ENCODE measurements at regions not wholly inside any gene's neighbourhood (a gene's known extent, or its start where the extent isn't known, plus 50 kb on each side); places are given as distances from the start of the nearest gene placed in this dataset.
A peak's percentile ranks its signal among the peaks of the same experiment; 100 is the strongest.

DNA sequence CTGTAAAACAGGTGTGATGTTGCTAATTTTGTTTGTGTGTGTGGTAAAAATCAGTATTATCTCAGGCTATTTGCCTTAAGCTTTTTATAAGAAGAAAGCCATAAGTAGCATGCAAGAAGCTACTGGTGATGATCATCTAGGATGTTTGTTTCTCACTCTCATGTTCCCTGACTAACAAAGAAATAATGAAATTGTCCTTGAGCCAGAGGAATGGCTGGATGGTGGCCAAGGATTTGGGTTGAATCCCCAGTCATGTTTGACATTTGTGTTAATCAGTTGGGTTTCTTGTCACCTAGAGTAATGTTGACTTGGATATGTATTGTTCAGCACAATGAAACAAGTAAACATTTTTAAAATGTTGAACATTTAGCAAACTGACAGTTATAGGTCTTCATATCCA lies 496.8 kb upstream of the ZEB2 start:
- no peak overlapping the region for H3K4me3 ChIP-seq (ENCODE audit: insufficient read depth, low read depth, low read length)
- H3K9ac ChIP-seq (ENCODE audit: low read length): no peak overlapping the region
- H3K27ac ChIP-seq (ENCODE audit: low read depth, low read length): no peak overlapping the region
- TF ChIP-seq EZH2 (IDR thresholded peaks at IDR 0.05; ENCODE audit: insufficient read depth, low read length): no peak
- TF ChIP-seq, protein P1, sequence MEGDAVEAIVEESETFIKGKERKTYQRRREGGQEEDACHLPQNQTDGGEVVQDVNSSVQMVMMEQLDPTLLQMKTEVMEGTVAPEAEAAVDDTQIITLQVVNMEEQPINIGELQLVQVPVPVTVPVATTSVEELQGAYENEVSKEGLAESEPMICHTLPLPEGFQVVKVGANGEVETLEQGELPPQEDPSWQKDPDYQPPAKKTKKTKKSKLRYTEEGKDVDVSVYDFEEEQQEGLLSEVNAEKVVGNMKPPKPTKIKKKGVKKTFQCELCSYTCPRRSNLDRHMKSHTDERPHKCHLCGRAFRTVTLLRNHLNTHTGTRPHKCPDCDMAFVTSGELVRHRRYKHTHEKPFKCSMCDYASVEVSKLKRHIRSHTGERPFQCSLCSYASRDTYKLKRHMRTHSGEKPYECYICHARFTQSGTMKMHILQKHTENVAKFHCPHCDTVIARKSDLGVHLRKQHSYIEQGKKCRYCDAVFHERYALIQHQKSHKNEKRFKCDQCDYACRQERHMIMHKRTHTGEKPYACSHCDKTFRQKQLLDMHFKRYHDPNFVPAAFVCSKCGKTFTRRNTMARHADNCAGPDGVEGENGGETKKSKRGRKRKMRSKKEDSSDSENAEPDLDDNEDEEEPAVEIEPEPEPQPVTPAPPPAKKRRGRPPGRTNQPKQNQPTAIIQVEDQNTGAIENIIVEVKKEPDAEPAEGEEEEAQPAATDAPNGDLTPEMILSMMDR (IDR thresholded peaks at IDR 0.05; ENCODE audit: insufficient read depth, low read depth, low read length): no peak
- DNase-seq (ENCODE audit: low read depth): no peak
- H3K9me3 ChIP-seq (ENCODE audit: insufficient read depth, low read depth, low read length): no peaks in the 10 kb centered on the region
- Mint-ChIP-seq H3K27ac (ENCODE audit: unreplicated experiment) (no peak overlapping the region), H3K36me3 (ENCODE audit: low read depth, unreplicated experiment) (no peaks in the 10 kb centered on the region), H3K9me3 (ENCODE audit: unreplicated experiment) (no peaks in the 10 kb centered on the region), H3K4me1 (ENCODE audit: low read depth, unreplicated experiment) (peaks cover 11% of the 10 kb centered on the region), H3K27me3 (ENCODE audit: low read depth, unreplicated experiment) (no peaks in the 10 kb centered on the region), H3K4me3 (ENCODE audit: unreplicated experiment) (no peak overlapping the region)
- no peaks in the 10 kb centered on the region for H3K36me3 ChIP-seq (ENCODE audit: insufficient read depth, low read length)
- no peak overlapping the region for H3K4me2 ChIP-seq (ENCODE audit: low read length)
- no peaks in the 10 kb centered on the region for H3K27me3 ChIP-seq (ENCODE audit: insufficient read depth, low read length)
- no peak overlapping the region for H2AFZ ChIP-seq (ENCODE audit: low read depth, low read length)
- H4K20me1 ChIP-seq (ENCODE audit: insufficient read depth, low read length): no peaks in the 10 kb centered on the region
- H3K4me1 ChIP-seq (ENCODE audit: insufficient read depth, low read length): peaks cover 19% of the 10 kb centered on the region
- no peak for FAIRE-seq
- H3K79me2 ChIP-seq (ENCODE audit: insufficient read depth, low read length): no peaks in the 10 kb centered on the region

DNA sequence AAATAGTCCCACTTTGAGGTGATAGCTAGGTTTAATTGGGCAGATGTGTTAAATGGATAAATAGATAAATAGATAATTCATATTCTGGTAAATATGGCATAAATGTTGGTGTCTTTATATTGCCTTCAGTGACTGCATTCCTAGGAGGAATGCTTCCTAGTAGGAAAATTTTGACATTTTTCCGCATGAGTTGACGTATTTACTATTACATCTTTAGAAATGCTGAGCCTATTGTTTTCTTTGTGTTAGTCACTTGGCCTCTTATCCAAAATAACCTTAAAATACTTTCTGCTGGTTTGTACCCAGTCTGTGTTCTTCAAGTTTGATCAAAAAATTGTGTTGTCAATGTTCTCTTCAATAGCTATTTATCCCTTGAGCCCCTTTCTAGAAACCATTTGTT lies 495.6 kb upstream of the ZEB2 start:
- no peak overlapping the region for H3K27ac Mint-ChIP-seq (ENCODE audit: unreplicated experiment)
- H3K9me3 ChIP-seq (ENCODE audit: insufficient read depth, low read depth, low read length): no peaks in the 10 kb centered on the region
- H3K4me3 ChIP-seq (ENCODE audit: insufficient read depth, low read depth, low read length): no peak overlapping the region
- H3K27ac ChIP-seq (ENCODE audit: low read depth, low read length): peak overlapping the region; percentile 36
- H3K4me1 ChIP-seq (ENCODE audit: insufficient read depth, low read length): peaks cover 19% of the 10 kb centered on the region
- H3K9ac ChIP-seq (ENCODE audit: low read length): no peak overlapping the region
- peaks cover 8% of the 10 kb centered on the region for H3K4me1 Mint-ChIP-seq (ENCODE audit: low read depth, unreplicated experiment)
- DNase-seq (ENCODE audit: low read depth): peak; percentile 55
- H3K4me3 Mint-ChIP-seq (ENCODE audit: unreplicated experiment): no peak overlapping the region
- no peaks in the 10 kb centered on the region for H3K27me3 Mint-ChIP-seq (ENCODE audit: low read depth, unreplicated experiment)
- no peaks in the 10 kb centered on the region for H3K79me2 ChIP-seq (ENCODE audit: insufficient read depth, low read length)
- H3K4me2 ChIP-seq (ENCODE audit: low read length): peak overlapping the region; percentile 44
- H3K27me3 ChIP-seq (ENCODE audit: insufficient read depth, low read length): no peaks in the 10 kb centered on the region
- H2AFZ ChIP-seq (ENCODE audit: low read depth, low read length): no peak overlapping the region
- no peak for FAIRE-seq
- TF ChIP-seq EZH2 (IDR thresholded peaks at IDR 0.05; ENCODE audit: insufficient read depth, low read length): no peak
- TF ChIP-seq, protein P1 (IDR thresholded peaks at IDR 0.05; ENCODE audit: insufficient read depth, low read depth, low read length): no peak
- H3K36me3 Mint-ChIP-seq (ENCODE audit: low read depth, unreplicated experiment): no peaks in the 10 kb centered on the region
- H3K36me3 ChIP-seq (ENCODE audit: insufficient read depth, low read length): no peaks in the 10 kb centered on the region
- no peaks in the 10 kb centered on the region for H4K20me1 ChIP-seq (ENCODE audit: insufficient read depth, low read length)
- no peaks in the 10 kb centered on the region for H3K9me3 Mint-ChIP-seq (ENCODE audit: unreplicated experiment)

DNA sequence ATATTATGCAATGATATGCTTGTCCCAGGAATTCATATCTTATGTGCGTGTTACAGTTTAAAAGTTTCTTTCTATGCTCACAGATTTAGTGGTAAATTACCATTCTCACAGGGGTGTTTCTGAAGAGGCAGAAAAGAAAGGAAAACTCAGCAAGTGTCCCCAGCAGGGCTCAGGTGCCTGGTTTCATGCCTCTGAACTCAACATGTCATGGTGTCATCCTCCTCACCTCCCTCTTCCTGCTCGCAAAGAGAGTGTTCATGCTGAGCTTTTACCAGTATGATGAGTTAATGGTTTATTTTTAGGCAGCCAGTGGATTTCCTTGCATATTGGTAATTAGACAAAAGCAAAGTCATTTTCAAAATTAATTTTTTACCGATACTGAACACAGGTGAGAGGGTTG lies 492.9 kb upstream of the ZEB2 start:
- no peak overlapping the region for H3K4me2 ChIP-seq (ENCODE audit: low read length)
- no peak overlapping the region for H3K4me3 Mint-ChIP-seq (ENCODE audit: unreplicated experiment)
- H3K27me3 ChIP-seq (ENCODE audit: insufficient read depth, low read length): no peaks in the 10 kb centered on the region
- no peak overlapping the region for H3K9ac ChIP-seq (ENCODE audit: low read length)
- no peaks in the 10 kb centered on the region for H4K20me1 ChIP-seq (ENCODE audit: insufficient read depth, low read length)
- H3K27ac ChIP-seq (ENCODE audit: low read depth, low read length): no peak overlapping the region
- H3K4me1 Mint-ChIP-seq (ENCODE audit: low read depth, unreplicated experiment): peaks cover 12% of the 10 kb centered on the region
- no peak overlapping the region for H3K4me3 ChIP-seq (ENCODE audit: insufficient read depth, low read depth, low read length)
- H3K9me3 Mint-ChIP-seq (ENCODE audit: unreplicated experiment): no peaks in the 10 kb centered on the region
- no peak overlapping the region for H3K27ac Mint-ChIP-seq (ENCODE audit: unreplicated experiment)
- H3K4me1 ChIP-seq (ENCODE audit: insufficient read depth, low read length): peaks cover 23% of the 10 kb centered on the region
- no peaks in the 10 kb centered on the region for H3K9me3 ChIP-seq (ENCODE audit: insufficient read depth, low read depth, low read length)
- DNase-seq (ENCODE audit: low read depth) (no peak), FAIRE-seq (no peak)
- H2AFZ ChIP-seq (ENCODE audit: low read depth, low read length): no peak overlapping the region
- no peaks in the 10 kb centered on the region for H3K36me3 Mint-ChIP-seq (ENCODE audit: low read depth, unreplicated experiment)
- H3K36me3 ChIP-seq (ENCODE audit: insufficient read depth, low read length): no peaks in the 10 kb centered on the region
- TF ChIP-seq, protein P1 (IDR thresholded peaks at IDR 0.05; ENCODE audit: insufficient read depth, low read depth, low read length): no peak
- TF ChIP-seq EZH2 (IDR thresholded peaks at IDR 0.05; ENCODE audit: insufficient read depth, low read length): no peak
- H3K27me3 Mint-ChIP-seq (ENCODE audit: low read depth, unreplicated experiment): no peaks in the 10 kb centered on the region
- no peaks in the 10 kb centered on the region for H3K79me2 ChIP-seq (ENCODE audit: insufficient read depth, low read length)

Data from astrocyte (in vitro differentiated cells and primary cell).